ENCODE measurements at regions not wholly inside any gene's neighbourhood (a gene's known extent, or its start where the extent isn't known, plus 50 kb on each side); places are given as distances from the start of the nearest gene placed in this dataset.
"Not testable (repeated sequence)": the region's sequence is repeated elsewhere in the genome, so short reads cannot be mapped to it uniquely, and the experiment has no call there.

DNA sequence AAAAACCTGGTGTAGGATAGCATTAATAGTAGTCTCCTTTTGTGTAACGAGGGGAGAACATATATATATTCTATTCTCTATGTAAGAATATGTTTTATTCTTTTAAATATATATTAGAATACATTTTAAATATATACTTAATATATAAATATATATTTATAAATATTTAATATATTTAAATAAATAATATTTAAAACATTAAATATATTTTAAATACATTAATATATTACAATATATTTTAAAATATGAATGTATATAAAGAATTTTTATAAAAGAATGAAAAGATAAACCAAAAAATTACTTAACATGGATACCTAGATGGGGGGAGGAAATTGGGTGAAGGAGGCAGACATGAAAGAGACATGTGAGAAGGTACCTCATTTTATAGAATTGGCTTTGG, 53.0 kb upstream of the ZNF831 start:
- no peak for DNase-seq

DNA sequence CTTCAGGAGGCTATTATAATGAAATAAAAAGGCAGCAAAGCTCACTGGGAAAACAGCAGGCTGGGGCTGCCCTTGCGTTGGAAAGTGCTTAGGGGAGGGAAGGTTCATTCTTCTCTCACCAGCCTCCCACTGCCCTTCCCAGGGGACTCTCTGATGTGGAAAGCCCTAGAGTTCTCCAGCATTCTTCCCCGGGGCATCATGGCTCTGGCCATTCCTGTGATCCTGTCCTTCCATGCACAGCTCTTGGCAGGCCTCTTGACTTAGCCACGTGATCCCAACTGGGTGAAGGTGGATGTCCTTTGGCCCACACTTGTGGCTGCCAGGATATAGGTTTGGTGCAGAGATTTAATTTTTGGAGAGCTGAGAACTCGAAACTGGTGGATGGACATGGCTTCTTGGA, 58.0 kb upstream of the ZNF831 start:
- DNase-seq: no peak

DNA sequence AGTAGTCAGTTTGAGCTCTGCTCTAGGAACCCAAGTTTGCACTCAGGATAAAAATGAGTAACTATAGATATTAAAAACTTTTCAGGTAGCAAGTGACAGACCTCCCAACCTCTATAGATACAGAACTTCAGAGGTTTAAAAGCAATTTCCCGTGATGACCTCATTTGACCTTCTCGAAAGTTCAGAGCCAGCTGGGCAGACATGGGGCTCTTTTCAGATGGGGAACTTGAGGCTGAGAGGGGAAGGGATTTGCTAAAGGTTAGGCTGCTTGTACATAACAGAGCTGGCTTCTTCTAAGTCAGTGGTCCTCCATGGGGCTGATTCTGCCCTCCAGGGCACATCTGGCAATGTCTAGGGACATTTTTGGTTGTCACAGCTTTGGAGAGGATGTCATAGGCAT, 58.8 kb upstream of the ZNF831 start:
- no peak for DNase-seq

DNA sequence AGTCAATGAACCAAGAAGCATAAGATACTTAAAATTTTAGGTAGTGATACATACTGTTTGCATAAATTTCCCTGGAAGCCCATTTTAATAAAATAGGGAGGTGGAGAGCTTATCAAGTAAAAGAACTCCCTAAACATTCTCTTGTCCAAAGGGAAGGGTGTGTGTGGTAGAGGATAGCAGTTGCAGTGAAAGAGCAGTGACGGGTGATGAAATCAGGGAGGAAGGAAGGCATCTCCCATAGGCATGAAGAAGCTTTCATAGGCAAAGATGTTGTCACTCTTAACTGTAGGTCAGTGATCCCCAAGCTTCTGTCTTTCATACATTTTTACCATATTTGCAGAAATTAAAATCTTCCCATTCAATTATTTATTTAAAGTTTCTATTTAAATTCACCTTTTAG, 60.0 kb upstream of the ZNF831 start:
- DNase-seq: no peak

DNA sequence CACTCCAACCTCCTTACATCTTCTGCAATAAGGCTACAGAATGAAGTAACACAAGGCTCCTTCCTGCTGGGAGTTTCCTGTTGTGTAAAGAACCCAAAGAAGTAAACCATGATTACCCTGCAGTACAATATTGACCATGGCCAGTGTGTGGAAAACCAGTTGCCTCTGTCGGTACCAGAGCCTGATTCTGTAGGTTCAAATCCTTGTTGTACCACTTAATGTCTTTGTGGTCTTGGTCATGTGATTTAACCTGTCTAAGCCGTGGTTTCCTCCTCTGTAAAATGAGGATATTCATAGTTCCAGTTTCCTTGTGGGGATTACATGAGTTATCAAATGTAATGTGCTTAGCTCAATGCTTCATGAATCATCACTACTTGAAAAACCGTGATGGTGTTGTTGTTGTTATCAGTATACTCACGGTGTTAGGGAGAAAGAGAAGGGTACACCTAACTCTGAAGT, 60.3 kb upstream of the PRELID3B start:
- DNase-seq: no peak

DNA sequence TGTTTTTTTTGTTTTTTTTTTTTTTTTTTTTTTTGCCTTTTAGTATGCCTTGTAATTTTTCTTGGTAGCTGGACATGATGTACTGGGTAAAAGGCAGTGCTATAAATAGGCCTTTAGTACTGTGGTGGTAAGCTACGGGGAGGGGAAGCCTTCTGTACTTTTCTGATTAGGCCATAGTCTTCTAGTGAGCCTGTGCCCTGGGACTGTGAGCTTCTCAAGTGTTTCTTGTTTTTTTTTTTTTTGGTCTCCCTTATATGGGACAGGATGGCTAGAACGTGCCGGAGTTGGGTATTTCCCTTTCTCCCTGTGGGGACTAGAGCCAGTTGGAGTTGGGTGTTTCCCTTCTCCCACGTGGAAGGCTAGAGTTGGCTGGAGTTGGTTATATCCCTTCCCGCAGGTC, 59.4 kb upstream of the PRELID3B start:
- peak; percentile 14 for DNase-seq

DNA sequence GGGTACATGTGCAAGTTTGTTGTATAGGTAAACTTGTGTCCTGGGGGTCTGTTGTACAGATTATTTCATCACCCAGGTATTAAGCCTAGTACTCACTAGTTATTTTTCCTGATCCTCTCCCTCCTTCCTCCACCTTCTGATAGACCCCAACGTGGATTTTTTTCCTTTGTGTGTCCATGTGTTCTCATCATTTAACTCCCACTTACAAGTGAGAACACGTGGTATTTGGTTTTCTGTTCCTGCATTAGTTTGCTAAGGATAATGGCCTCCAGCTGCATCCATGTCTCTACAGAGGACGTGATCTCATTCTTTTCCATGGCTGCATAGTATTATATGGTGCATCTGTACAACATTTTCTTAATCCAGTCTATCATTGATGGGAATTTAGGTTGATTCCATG, 57.3 kb upstream of the PRELID3B start:
- not testable (repeated sequence) for DNase-seq

DNA sequence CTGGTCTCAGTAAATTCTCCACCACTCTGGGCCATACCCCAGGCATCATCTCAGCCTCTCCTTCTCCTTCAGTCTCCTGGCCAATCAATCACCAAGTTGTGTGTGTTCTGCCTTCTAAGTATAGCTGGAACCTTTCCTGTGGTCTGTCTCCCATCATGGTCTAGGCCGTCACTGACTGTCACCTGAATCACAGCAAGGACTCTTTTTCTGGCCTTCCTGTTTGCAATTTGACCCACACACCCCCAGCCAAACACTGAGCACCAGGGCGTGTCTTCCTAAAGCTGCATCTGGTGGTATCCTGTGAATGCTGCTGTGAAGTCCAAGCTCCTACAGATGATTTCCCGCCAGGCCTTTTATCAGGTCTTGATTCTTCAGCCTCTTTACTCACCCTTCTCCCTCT, 52.6 kb upstream of the PRELID3B start:
- no peak for DNase-seq

DNA sequence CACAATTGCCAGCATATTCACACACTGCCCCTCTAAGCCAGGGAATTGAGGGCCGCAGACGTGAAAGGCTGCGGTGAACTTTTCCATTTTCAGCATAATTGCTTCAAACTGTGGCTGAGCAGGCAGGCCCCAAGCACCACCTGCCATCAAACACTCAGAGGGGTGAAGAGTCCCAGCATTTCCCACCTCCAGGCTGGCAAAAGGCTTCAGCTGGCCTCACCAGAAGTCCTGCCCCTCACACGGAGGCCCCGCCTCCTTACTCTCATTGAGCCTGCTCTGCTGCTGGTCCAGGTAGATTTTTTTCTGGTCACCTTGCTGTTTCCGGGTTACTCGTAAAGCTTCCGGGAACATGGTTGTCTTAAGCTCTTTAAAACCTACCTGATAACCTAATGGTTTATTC, 52.0 kb upstream of the PRELID3B start:
- DNase-seq: no peak

Measured in OCI-M1 (cell line).